ENCODE measurements at regions not wholly inside any gene's neighbourhood (a gene's known extent, or its start where the extent isn't known, plus 50 kb on each side); places are given as distances from the start of the nearest gene placed in this dataset.

DNA sequence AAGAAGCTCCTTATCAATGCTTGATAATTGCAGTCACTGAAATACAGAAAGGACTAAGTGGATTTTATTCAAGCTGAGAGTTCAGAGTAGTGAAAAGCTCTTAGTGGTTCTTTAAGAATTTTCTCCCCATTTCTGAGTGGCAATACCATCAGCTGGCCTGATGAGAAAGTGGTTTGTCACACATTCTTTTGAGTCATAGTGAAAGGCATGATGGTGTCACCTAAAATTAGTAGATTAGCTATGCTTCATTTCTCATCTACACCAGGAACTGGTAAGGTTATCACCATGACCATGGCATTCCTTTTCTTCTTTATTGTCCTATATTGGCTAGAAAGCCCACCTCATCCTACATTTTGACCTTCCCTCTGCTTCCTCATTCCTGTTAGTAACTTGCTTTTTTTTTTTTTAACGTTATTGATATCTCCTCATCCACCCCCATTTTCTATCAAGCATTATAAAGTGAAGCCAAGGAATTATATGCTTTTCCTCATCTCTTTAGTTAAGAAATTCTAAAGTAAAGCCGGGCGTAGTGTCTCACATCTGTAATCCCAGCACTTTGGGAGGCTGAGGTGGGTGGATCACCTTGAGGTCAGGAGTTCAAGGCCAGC, 67.4 kb upstream of the LOC128125822 start:
- Histone ChIP-seq H3K36me3 (ENCODE audit: low read depth) (no peaks in the 10 kb centered on the region), H3K4me3 (no peak overlapping the region), H3K4me2 (0 out of 2 replicates have a peak overlapping the region, but pooled peaks have one; percentile 23), H3F3A (ENCODE audit: insufficient read depth, low read depth) (peaks cover 17% of the 10 kb centered on the region), H3K27me3 (ENCODE audit: insufficient read depth, low read depth) (no peaks in the 10 kb centered on the region), H3K4me1 (replicated peaks; ENCODE audit: insufficient read depth) (peaks cover 27% of the 10 kb centered on the region), H3K27ac (peak overlapping the region; percentile 40), H3K9me3 (ENCODE audit: insufficient read depth, low read depth) (no peaks in the 10 kb centered on the region), H2AFZ (no peak overlapping the region), H3K79me2 (ENCODE audit: low read depth) (no peaks in the 10 kb centered on the region), H3K9me2 (ENCODE audit: insufficient read depth) (no peaks in the 10 kb centered on the region), H4K20me1 (ENCODE audit: insufficient read depth) (no peaks in the 10 kb centered on the region)
- DNase-seq: peak in 1 of 2 experiments; percentile 88
- TF ChIP-seq EZH2 (IDR thresholded peaks at IDR 0.05; ENCODE audit: low read depth): no peak
- TF ChIP-seq, protein P1, sequence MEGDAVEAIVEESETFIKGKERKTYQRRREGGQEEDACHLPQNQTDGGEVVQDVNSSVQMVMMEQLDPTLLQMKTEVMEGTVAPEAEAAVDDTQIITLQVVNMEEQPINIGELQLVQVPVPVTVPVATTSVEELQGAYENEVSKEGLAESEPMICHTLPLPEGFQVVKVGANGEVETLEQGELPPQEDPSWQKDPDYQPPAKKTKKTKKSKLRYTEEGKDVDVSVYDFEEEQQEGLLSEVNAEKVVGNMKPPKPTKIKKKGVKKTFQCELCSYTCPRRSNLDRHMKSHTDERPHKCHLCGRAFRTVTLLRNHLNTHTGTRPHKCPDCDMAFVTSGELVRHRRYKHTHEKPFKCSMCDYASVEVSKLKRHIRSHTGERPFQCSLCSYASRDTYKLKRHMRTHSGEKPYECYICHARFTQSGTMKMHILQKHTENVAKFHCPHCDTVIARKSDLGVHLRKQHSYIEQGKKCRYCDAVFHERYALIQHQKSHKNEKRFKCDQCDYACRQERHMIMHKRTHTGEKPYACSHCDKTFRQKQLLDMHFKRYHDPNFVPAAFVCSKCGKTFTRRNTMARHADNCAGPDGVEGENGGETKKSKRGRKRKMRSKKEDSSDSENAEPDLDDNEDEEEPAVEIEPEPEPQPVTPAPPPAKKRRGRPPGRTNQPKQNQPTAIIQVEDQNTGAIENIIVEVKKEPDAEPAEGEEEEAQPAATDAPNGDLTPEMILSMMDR (conservative IDR thresholded peaks at IDR 0.05): no peak
- ChIA-PET CTCF (interaction anchor here (0.7 kb wide), 1 partner anchor 93 kb away, joined by 4 read pairs; no protein-coding TSS in a partner anchor), POLR2A (ENCODE audit: unreplicated experiment) (interaction anchor here (0.6 to 0.9 kb wide), 3 partner anchors 17 to 130 kb away, joined by 6 to 14 read pairs (median 7); no protein-coding TSS in a partner anchor)
- intact Hi-C loops (cut with micrococcal nuclease; ENCODE audit: unreplicated experiment): loop anchor here (2.0 kb wide), 1 partner anchor 68 kb away; the partner anchor contains the start of genes LOC128125822 and PTP4A1
- BruUV-seq (replicated peaks): no TSS peak

DNA sequence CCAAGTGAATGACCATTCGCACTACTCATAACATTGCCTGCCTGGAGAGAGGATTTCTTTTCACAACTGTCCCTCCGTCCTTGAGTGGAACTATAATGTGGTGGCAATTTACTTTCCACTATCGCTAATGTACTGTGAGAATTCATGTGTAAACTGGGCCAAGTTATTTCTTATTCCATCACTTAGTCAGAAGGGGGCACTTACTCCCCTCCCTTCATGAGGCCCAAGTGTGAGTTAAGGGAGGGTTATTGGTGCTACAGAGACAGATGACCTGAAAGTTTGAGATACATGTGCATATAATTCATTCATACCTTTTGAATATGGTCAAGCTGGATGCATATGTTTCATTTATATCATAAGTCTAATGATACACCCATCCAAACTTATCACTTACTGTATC, 65.2 kb upstream of the LOC128125822 start:
- H2AFZ ChIP-seq: no peak overlapping the region
- H3K36me3 ChIP-seq (ENCODE audit: low read depth): no peaks in the 10 kb centered on the region
- H3K9me2 ChIP-seq (ENCODE audit: insufficient read depth): no peaks in the 10 kb centered on the region
- DNase-seq: no peak
- H3K9me3 ChIP-seq (ENCODE audit: insufficient read depth, low read depth): no peaks in the 10 kb centered on the region
- intact Hi-C loops (cut with micrococcal nuclease; ENCODE audit: unreplicated experiment): no loop called here
- peaks cover 11% of the 10 kb centered on the region for H3F3A ChIP-seq (ENCODE audit: insufficient read depth, low read depth)
- no peaks in the 10 kb centered on the region for H3K79me2 ChIP-seq (ENCODE audit: low read depth)
- H3K27me3 ChIP-seq (ENCODE audit: insufficient read depth, low read depth): no peaks in the 10 kb centered on the region
- TF ChIP-seq, protein P1 (conservative IDR thresholded peaks at IDR 0.05): no peak
- no peak for TF ChIP-seq EZH2 (IDR thresholded peaks at IDR 0.05; ENCODE audit: low read depth)
- ChIA-PET CTCF (no interaction called here), POLR2A (ENCODE audit: unreplicated experiment) (no interaction called here)
- H3K4me3 ChIP-seq: no peak overlapping the region
- no peak overlapping the region for H3K27ac ChIP-seq
- no TSS peak for BruUV-seq (replicated peaks)
- H4K20me1 ChIP-seq (ENCODE audit: insufficient read depth): no peaks in the 10 kb centered on the region
- H3K4me2 ChIP-seq: no peak overlapping the region
- H3K4me1 ChIP-seq (replicated peaks; ENCODE audit: insufficient read depth): peaks cover 18% of the 10 kb centered on the region

DNA sequence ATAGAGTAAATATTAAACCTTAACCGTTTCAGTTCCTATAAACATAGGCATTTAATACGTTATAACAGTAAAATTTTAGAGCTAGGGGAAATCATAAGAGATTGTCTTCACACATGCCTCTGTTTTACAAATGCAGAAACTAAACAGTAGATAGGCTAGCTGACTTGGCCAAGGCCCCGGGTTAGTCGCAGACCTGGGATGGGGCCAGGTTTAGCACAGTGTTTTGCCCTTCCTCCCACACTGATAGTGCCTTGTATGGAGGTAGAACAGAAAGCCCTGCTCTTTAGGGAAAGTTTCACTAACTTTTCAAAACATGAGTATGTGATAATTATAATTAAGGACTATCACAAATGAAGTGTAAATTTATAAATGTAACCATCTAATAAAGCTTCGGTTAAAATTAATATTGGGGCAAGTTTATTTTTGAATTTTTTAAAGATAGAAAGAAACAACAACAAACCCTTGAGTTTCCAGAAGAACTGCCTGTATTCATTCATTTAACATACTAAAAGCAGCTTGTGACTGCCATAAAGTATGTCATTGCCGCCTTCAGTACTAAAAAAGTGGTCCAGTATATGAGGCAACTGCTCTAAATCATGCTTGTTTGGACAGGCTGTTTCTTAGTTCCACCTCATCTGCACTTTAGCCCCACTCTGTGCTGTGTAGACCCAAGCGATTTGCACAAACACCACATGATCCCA, 62.5 kb upstream of the LOC128125822 start:
- H3F3A ChIP-seq (ENCODE audit: insufficient read depth, low read depth): 0 out of 2 replicates have a peak, but pooled peaks cover 4% of the 10 kb centered on the region
- no peaks in the 10 kb centered on the region for H3K79me2 ChIP-seq (ENCODE audit: low read depth)
- H3K4me2 ChIP-seq: no peak overlapping the region
- H3K4me3 ChIP-seq: no peak overlapping the region
- peaks cover 5% of the 10 kb centered on the region for H3K4me1 ChIP-seq (replicated peaks; ENCODE audit: insufficient read depth)
- H4K20me1 ChIP-seq (ENCODE audit: insufficient read depth): no peaks in the 10 kb centered on the region
- no peak overlapping the region for H3K27ac ChIP-seq
- CTCF ChIA-PET: no interaction called here
- no peak overlapping the region for H2AFZ ChIP-seq
- H3K27me3 ChIP-seq (ENCODE audit: insufficient read depth, low read depth): no peaks in the 10 kb centered on the region
- H3K9me2 ChIP-seq (ENCODE audit: insufficient read depth): no peaks in the 10 kb centered on the region
- no TSS peak for BruUV-seq (replicated peaks)
- POLR2A ChIA-PET (ENCODE audit: unreplicated experiment): interaction anchor here (0.6 kb wide), 1 partner anchor 64 kb away, joined by 4 read pairs; no protein-coding TSS in a partner anchor
- no peak for DNase-seq
- H3K9me3 ChIP-seq (ENCODE audit: insufficient read depth, low read depth): no peaks in the 10 kb centered on the region
- intact Hi-C loops (cut with micrococcal nuclease; ENCODE audit: unreplicated experiment): no loop called here
- H3K36me3 ChIP-seq (ENCODE audit: low read depth): no peaks in the 10 kb centered on the region
- TF ChIP-seq EZH2 (IDR thresholded peaks at IDR 0.05; ENCODE audit: low read depth): no peak
- TF ChIP-seq, protein P1 (conservative IDR thresholded peaks at IDR 0.05): no peak
